ENCODE measurements at regions not wholly inside any gene's neighbourhood (a gene's known extent, or its start where the extent isn't known, plus 50 kb on each side); places are given as distances from the start of the nearest gene placed in this dataset.

GRCh38 chr7:120054376-120055100 is 218.4 kb upstream of the KCND2 start:
- TF ChIP-seq POLR2A (IDR thresholded peaks at IDR 0.05), result no peak
- no peak for TF ChIP-seq CTCF (IDR thresholded peaks at IDR 0.05)
- TF ChIP-seq POLR2AphosphoS5 (IDR thresholded peaks at IDR 0.05), result no peak
